COLO668 (cell line): ENCODE measurements at regions not wholly inside any gene's neighbourhood (a gene's known extent, or its start where the extent isn't known, plus 50 kb on each side); places are given as distances from the start of the nearest gene placed in this dataset.

ENCODE experiments used
- DNase-seq: peaks from one replicate; lab custom pipeline; 2025; ENCODE audit not compliant: unreplicated experiment; lab: John Stamatoyannopoulos, UW

DNA sequence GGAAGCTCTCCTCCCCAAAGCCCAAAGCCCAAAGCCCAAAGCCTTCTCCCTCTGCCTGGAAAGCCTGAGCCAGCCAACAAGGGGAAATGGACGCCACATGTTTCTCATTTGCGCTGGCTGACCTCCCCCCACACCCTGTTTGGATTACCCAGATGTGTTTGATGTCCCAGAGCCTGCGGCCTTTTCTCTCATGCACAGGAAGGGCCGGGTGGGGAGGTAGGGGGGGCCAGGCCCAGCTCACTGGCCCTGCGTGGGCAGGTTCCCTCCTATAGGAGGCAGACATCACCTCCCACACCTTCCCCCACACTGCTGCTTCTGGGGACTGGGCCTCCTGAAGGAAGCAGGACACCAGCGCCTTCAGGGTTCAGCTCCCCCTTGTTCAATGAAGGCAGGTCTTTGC is 116.3 kb downstream of the NAV1 start:
- DNase-seq, result no peak

DNA sequence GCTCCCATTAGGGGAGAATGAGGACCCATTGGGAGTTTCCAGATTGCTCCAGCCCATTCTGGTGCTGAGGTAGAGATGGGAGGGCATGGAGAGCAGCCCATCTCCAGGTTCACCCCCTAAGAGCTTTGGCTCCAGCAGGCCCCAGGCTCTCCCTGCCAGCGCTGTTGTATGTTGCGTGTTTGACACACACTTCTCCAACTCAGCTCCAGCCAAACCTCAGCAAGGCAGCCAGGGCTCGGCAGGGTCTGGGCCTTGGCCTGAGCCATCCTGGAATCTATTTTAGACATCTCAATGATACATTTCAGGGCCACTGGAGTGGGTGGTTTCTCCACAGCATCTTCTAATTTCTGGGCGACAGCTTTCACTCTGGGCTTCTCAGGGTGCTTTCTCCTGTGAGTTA is 117.0 kb downstream of the NAV1 start:
- no peak for DNase-seq

DNA sequence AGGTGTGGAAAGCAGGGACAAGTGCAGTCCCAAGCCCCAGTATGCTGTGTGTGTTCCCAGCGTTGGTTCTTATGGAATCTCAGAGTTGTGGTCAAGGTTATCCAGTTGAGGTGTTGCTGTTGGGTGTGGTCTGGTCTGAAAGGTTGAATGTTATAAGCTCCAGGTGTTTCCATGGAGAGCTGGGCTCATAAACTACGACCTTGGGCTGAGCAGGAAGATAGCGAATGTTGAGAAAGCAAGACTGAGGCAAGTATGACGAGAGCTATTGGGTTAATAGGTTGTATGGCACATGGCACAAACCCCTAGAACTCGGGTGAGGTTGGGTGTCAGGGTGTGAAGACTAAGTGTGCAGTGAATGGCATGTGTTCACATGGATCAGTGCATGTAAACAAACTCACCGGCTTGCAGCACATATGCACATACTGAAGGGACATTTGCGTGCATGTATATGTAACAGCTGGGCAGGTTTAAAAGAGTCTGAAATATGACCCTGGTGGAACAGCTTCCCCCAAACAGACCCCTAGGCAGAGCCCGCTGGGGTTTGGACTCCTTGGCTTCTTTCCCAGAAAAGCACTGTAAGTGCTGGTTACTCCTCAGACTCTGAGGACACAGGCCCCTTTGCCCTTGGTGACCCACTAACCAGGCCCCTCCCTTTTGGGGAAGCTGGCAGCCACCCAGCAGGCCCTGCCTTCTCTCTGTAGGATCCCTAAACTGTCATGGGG is 117.5 kb downstream of the NAV1 start:
- DNase-seq, result peak; percentile 52

DNA sequence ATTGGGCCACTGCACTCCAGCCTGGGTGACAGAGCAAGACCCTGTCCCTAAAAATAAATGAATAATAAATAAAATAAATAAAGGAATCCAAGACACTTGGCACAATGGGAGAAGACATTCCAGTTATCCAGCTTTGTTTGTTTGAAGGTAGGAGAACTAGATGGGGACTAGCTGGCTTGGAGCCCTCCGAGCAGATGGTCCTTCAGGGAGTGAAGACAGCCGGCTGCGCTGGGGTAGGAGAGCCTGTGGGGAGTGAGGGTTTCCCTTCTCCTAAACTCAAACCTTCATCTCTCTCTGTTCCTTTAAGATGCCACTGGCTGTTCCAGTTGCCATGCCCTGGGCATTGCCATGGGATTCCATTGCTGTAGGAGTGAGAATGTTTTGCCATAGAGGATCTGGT is 120.6 kb downstream of the NAV1 start:
- DNase-seq, result no peak

DNA sequence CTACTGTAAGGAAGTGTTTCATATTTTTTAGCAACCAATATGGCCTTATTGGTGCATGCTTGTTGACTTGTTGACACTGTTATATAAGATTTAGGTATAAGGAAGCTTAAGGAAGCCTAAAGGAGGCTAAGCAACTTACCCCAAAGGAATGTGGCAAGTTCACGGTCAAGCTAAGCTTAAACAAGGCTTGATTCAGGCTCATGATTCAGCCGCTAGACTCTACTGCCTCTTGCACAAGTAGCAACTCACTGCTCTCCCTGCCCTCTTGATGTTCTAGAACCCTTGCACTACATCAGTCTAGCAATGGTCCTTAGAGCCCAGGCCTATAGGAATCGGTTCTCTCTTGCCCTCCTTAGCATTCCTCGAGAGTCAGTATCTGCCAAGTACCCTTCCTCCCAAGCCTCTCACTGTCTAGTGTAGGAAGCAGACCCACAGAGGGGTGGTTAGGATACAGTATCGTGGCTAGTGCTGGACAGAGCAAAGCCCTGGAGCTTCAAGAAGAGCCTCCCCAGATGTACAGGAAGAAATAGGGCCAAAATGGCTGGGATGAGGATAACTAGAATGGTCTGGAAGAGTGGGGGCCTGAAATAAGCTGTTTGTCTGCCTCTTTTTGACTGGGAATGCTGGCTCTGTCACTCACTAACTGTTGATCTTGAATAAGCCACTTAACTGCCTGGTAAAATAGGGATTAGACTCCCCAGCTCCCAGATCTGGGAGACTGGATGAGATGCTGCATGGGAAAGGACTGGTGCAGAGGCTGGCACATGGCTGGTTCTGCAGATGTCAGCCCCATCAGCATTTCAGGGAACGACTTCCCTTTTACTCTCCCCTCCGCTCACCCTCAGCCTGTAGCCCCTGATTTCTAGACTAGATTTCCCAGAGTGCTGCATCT is 122.2 kb downstream of the NAV1 start:
- no peak for DNase-seq

DNA sequence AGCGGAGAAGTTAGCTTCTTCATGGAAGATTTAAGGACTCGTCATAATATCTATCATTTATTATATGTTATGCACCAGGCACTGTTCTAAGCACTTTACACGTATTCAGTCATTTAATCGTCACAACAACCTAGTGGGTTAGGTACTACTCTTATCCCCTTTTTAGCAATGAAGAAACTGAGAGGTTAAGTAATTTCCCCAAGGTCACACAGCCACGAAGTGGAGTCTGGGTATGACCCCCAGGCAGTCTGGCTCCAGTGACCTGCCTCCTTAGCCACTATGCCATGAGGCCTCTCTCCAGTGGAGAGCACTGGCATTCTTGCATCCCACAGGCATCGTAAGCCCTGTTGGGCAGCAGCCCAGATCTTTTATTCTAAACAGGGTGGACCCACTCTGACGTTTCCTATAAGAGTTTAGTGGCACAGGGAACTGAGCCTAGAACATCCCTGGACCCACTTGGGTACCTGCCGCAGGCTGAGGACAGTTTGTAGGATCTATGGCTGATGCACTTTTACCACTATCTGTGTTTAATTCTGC is 123.0 kb downstream of the NAV1 start:
- no peak for DNase-seq

DNA sequence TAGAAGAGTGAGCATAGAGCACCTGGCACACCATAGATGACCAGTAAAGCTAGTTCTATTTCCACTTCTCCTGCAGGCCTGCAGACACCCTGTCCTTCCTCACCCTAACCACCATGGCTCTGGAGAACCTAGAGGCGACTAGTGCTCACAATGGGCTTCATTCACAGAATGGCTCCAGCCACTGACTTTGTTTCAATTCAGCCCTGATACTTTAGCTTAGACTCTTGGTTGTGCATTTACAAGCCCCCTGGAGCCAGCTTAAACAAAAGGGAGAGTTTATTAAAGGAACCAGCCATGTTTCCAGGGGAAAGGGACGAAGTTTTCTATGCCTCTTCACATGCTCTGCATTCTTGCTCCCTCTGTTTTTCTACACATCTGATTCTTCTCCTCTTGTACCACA is 123.7 kb downstream of the NAV1 start:
- DNase-seq, result no peak

DNA sequence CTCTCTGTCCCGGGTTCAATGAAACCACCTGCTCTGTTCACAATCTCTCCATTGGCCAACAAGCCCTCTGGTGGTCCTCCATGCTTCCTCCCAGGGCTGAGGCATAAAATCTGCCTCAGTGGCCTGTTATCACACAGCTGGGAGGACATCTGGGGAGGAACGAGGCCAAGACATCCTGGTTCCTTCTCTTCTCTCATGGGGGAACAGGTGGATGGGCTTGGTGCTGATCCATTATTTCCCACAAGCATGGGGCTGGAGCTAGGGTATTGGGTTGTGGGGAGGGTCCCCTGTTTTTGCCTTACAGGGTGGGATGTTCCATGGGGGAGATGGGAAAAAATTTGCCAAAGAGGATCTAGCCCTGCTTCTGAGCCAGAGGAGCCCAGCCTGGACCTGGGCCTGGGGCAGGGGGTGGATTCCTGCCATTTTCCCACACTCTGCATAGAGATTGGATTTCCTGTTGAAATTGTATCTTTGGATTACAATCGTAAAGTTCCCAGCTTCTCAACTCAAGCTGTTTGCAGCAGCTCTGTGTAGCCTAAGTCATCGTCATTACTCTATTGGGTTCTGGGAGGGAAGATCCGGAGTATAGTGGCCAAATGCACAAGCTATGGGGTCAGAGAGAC is 124.7 kb downstream of the NAV1 start:
- DNase-seq, result no peak

DNA sequence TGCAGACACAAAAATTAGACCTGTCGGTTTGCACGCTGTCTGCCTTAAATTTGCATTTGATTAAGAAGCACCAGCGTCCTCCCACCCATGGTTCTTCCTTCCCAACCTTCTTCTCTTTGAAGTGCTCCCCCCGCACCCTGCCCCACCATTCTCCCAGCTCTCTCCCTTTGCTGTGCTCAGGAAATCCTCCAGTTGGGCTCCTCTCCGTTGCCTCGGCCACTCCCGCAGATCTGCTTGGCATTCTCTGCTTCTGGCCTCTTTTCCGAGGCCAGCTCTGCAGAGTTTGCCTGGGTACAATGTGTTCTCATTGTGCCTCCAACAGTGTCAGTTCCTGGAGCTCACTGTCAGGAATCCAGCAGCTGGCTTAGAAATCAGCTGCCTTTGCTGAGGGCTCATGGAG is 126.1 kb downstream of the NAV1 start:
- DNase-seq, result no peak

DNA sequence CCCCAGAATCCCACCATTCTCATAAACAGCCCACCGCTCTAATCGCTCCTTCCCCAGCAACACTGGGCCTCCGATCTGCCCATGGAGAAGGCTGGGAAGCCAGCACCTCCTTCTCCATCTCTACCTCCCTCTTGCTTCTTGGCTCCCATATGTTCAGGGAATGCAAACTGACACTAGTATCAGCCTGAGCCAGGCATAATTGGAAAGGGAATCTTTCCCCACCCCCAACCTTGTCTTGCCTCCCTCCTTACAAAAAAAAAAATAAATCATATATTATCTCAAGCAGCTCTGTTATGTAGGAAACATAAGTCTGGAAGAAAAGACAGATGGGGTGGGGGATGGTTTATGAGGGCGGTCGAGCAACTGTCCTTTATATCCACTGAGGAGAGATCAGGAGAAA is 127.2 kb downstream of the NAV1 start:
- DNase-seq, result no peak

DNA sequence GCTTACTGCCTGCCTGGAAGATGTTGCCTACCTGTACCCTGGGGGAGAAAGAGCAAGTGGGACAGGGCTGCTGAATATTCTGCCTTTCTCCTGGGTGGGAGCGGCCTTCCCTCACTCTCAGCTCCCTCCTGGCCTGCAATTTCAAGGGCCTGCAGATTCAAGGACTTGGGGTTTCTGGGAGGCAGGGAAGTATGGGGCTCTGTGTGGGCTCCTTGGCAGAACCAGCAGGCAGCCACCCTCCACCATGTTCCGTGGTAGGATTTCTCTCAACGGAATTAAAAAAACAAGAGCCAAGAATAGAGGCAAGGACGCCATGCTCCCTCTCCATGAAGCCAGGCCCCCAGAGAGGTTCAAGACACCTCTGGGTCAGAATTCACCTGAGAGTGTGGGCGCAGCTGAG is 127.7 kb downstream of the NAV1 start:
- DNase-seq, result no peak

DNA sequence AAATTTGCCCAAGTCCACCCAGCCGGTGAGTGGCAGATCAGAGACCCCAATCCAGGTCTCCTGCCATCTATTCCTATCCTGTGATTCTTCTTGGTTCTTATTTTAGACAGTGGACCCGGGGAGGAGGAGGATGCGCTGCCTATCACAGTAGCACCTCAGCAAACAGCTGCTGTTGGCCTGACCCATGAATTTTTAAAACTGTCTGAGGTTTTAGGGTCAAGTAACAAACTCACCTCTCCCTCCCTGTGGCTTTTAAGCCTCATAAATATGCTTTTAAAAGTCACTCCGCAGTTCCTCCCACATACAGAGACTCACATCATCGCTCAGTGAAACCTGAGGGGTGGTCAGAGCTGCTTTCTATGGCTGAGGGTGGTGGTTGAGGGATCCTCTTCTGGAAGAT is 128.6 kb downstream of the NAV1 start:
- no peak for DNase-seq

DNA sequence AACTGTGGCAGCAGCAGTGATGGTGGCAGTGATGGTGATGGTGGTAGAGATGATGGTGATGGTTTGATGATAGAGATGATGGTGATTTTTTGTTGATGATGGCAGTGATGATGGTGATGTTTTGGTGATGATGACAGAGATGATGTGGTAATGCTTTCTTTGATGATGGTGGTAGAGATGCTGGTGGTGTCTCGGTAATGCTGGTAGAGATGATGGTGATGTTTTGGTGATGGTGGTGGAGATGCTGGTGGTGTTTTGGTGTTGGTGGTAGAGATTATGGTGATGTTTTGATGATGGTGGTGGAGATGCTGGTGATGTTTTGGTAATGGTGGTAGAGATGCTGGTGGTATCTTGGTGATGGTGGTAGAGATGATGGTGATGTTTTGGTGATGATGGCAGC is 131.6 kb downstream of the NAV1 start:
- no peak for DNase-seq

DNA sequence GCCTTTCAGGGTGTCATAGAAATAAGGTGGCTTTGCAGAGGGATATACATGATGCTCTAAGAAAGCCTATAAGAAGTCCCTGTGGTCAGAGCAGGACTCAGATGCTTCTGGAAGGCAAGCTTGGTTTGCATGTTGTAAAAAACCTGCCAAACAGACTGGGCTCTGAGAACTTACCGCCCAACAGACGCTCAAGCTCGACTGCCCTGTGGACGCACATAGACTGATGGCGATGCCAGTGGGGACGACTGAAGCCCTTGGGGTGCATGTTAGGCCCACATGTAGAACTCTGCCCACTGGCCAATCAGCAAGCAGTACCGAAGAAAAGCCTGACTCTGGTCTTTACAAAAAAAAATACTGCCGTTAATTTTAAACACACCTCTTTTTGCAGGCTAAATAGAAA is 133.8 kb downstream of the NAV1 start:
- DNase-seq, result no peak

DNA sequence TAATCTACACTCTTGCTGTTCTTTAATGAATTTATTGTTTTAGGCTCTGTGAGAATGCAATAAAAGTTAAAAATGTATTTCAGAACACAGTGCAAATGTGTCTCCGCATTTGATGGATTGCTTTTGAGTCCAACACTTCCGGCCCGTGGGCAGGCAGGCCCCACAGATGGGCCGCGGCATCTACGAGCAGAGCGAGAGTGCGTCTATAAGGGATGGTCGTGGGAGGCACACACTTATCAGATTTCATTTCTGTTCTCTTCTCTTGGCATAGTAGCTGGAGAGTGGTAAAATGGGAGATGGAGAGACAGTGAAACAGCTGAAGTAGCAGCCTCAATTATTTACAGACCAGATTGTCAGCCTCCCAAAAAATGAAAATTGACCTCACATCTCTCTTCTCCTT is 134.2 kb downstream of the NAV1 start:
- no peak for DNase-seq

DNA sequence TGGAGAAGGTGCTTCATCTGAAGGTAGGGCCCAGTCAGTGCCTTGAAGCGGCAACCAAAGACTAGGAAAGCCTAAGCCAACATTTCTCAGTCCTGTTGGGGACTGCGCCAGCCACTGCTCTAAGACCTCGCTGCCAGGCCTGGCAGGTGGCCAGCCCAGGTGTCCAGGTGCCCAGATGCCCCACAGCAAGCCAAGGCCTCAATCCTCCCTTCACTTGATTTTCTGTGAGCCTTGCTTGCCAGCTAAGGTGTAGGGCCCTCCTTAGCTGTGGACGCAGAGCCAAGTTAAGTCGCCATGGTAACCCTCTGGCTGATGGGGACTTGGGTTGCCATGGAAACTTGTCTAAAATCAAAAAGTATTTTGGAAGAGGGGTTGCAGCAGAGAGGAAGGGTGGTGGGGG is 135.0 kb downstream of the NAV1 start:
- DNase-seq, result no peak

DNA sequence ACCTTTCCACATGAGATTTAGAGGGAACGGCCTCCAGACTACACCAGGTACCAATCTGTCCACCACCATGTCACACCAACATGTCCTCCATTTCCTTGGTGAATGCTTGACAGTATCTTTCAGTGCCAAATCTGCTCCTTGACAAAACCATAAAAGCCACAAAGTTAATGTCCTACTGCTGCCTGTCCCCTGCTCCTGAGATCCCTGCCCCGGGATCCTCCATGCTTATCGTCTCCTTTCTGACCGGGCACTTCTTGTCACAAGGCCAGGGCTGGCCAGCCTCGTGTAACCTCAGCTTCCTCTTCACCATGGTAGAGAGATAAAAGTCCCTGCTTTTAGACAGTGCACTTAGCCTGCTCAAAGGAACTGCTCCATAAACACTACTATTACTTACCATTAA is 136.2 kb downstream of the NAV1 start:
- no peak for DNase-seq

DNA sequence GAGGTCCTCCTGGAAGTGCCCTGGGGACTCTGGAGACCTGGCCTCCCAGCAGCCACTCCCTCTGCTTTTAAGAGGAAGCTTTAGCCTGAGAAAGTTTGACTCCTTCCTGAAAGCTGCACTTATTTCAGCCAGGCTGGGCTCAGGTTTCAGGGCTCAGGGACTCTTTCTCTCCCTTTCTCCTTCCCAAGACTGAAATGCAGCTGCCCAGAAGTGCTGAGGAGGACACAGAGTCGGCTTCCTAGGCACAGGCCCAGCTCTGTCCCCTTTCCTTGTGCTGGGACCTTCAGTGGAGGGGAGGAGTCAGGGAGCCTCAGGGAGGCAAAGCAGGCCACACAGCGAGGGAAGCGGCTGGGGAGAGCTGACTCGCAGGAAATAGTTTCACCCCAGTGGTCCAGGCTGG is 137.3 kb downstream of the NAV1 start:
- DNase-seq, result no peak

DNA sequence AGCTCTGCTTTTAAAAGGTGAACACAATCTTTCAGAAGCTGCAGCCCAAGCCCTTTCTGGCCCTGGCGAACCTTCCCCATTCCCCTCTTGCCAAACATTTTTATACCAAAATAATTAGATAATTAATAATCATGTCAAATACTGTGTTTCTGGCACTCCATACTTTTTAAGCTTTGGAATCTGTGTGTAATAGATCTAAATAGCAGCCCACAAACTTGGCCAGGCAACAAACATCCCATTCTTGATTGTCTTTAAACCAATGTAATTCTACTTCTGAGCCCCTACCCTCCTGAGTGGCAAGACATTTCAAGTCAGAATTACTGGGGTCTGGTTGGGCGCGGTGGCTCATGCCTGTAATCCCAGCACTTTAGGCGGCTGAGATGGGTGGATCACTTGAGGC is 137.7 kb downstream of the NAV1 start:
- no peak for DNase-seq

DNA sequence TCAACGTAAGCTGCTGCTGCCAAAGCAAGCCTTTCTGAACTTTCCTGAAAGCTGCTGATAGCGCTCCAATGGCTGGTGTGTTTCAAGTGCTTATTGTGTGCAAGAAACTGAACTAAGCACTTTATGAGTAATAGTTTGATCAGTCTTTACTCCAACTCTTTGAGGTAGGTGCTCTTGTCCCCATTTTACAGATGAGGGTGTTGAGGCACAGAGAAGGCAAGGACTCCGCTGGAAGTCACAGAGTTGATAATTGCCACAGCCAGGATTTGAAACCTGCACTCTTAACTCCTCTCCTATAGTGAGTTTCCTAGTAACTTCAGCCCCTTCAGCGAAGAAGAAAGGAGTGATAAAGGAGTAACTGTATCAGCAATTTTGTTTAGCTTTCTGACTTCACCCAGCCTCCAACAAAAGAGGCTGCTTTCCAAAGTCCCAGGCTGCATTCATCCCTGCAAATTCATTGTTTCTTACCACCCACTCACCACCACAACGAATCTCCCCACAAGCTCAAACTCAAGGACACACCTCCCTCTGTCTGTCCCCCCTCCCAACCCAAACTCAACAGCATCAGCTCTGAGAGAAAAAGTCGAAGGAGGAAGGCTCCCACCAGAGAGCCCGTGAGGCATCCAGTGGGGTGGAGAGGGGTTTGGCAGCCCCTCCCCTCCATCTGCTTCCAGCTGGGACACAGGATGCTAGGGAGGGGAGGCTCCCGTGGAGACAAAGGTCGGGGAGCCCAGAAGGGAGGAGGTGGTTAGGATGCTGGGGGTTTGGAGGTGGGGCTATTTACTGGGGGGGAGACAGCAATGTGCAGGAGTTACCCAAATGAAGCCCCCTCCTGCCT is 139.6 kb downstream of the NAV1 start:
- no peak for DNase-seq

DNA sequence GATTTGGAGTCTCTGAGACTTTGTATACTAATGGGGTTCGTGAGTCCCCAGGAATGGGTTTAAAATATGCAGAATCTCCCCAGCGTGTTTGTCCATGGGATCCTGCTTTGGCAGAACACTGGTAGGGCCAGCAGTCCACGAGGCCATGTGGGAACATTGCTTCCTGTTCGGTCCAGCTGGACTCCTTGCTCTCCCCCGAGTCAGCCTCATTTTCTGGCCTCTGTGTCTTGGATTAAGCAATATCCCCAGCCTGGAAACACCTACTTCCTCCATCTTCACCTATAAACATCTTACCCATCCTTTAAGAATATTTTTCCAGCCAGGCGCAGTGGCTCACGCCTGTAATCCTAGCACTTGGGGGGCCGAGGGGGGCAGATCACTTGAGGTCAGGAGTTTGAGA is 142.4 kb downstream of the NAV1 start:
- DNase-seq, result no peak
